ENCODE measurements at regions not wholly inside any gene's neighbourhood (a gene's known extent, or its start where the extent isn't known, plus 50 kb on each side); places are given as distances from the start of the nearest gene placed in this dataset.
"Not testable (repeated sequence)": the region's sequence is repeated elsewhere in the genome, so short reads cannot be mapped to it uniquely, and the experiment has no call there.

DNA sequence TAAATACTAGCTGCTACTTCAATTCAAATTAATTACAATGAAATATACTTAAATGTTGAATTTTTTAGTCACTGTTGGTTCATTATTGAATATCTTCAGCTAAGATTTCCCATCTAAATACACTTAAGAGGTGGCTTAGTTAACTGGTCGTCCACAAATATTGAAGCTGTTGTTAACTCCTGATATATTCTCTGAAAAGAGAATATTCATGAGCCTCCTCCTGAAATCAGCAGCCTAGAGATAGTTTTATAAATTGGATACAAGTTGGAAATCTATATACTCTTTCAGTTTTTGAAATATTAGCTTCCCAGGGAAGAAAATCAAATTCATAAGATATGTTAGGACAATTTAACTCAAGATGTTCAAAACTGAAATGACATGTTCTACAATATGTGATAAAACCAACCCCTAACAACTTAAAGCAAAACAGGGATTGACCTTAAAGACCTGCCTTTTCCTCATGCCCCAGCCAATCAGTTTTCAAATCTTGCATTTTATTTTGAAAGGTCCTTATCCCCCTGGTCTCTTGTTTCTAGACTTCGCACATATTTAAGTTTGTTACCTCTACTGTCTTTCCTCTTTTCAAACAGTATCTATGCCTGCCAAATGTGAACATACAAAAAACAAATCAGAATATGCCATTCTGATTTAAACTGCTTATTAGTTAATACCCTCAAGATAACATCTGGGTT, 2784.9 kb downstream of the RPIA start:
- not testable (repeated sequence) for ATAC-seq

GRCh38 chr2:91476936-91477246, 2785.4 kb downstream of the RPIA start:
- ATAC-seq, result not testable (repeated sequence)

DNA sequence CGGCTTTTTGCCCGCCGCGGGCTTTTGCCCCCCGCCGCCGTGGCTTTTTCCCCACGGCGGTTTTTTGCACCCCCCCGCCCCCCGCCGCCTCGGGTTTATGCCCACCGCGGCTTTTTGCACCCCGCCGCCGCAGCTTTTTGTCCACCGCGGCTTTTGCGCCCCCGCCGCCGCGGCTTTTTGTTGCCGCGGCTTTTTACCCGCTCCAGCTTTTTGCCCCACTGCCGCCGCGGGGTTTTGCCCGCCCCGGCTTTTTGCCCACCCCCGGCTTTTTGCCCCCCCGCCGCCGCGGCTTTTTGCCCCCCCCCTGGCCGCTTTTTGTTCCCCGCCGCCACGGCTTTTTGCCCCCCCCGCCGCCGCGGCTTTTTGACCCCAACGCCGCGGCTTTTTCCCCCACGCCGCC, 2785.8 kb downstream of the RPIA start:
- not testable (repeated sequence) for ATAC-seq

GRCh38 chr2:91477731-91478672, 2786.5 kb downstream of the RPIA start:
- ATAC-seq, result no peak
- no peak for TF ChIP-seq CSDC2 (CRISPR knock-in tag; IDR thresholded peaks at IDR 0.05)
- no peak for TF ChIP-seq ZC3H10 (CRISPR knock-in tag; IDR thresholded peaks at IDR 0.05)
- TF ChIP-seq, protein P1, sequence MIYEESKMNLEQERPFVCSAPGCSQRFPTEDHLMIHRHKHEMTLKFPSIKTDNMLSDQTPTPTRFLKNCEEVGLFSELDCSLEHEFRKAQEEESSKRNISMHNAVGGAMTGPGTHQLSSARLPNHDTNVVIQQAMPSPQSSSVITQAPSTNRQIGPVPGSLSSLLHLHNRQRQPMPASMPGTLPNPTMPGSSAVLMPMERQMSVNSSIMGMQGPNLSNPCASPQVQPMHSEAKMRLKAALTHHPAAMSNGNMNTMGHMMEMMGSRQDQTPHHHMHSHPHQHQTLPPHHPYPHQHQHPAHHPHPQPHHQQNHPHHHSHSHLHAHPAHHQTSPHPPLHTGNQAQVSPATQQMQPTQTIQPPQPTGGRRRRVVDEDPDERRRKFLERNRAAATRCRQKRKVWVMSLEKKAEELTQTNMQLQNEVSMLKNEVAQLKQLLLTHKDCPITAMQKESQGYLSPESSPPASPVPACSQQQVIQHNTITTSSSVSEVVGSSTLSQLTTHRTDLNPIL (CRISPR knock-in tag; IDR thresholded peaks at IDR 0.05; ENCODE audit: low read depth), result no peak
- TF ChIP-seq TOX (CRISPR knock-in tag; IDR thresholded peaks at IDR 0.05; ENCODE audit: borderline replicate concordance), result no peak
- no peak for TF ChIP-seq BACH2 (CRISPR knock-in tag; IDR thresholded peaks at IDR 0.05; ENCODE audit: borderline replicate concordance)
- no peak for TF ChIP-seq ZNF70 (CRISPR knock-in tag; IDR thresholded peaks at IDR 0.05)
- TF ChIP-seq, protein P2, sequence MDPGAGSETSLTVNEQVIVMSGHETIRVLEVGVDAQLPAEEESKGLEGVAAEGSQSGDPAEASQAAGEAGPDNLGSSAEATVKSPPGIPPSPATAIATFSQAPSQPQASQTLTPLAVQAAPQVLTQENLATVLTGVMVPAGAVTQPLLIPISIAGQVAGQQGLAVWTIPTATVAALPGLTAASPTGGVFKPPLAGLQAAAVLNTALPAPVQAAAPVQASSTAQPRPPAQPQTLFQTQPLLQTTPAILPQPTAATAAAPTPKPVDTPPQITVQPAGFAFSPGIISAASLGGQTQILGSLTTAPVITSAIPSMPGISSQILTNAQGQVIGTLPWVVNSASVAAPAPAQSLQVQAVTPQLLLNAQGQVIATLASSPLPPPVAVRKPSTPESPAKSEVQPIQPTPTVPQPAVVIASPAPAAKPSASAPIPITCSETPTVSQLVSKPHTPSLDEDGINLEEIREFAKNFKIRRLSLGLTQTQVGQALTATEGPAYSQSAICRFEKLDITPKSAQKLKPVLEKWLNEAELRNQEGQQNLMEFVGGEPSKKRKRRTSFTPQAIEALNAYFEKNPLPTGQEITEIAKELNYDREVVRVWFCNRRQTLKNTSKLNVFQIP (CRISPR knock-in tag; IDR thresholded peaks at IDR 0.05; ENCODE audit: borderline replicate concordance, low read depth), result no peak
- no peak for TF ChIP-seq ZNF8 (CRISPR knock-in tag; IDR thresholded peaks at IDR 0.05)
- no peak for TF ChIP-seq ARNTL (CRISPR knock-in tag; IDR thresholded peaks at IDR 0.05; ENCODE audit: borderline replicate concordance, low read depth)
- TF ChIP-seq, protein P3, sequence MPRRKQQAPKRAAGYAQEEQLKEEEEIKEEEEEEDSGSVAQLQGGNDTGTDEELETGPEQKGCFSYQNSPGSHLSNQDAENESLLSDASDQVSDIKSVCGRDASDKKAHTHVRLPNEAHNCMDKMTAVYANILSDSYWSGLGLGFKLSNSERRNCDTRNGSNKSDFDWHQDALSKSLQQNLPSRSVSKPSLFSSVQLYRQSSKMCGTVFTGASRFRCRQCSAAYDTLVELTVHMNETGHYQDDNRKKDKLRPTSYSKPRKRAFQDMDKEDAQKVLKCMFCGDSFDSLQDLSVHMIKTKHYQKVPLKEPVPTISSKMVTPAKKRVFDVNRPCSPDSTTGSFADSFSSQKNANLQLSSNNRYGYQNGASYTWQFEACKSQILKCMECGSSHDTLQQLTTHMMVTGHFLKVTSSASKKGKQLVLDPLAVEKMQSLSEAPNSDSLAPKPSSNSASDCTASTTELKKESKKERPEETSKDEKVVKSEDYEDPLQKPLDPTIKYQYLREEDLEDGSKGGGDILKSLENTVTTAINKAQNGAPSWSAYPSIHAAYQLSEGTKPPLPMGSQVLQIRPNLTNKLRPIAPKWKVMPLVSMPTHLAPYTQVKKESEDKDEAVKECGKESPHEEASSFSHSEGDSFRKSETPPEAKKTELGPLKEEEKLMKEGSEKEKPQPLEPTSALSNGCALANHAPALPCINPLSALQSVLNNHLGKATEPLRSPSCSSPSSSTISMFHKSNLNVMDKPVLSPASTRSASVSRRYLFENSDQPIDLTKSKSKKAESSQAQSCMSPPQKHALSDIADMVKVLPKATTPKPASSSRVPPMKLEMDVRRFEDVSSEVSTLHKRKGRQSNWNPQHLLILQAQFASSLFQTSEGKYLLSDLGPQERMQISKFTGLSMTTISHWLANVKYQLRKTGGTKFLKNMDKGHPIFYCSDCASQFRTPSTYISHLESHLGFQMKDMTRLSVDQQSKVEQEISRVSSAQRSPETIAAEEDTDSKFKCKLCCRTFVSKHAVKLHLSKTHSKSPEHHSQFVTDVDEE (CRISPR knock-in tag; IDR thresholded peaks at IDR 0.05), result no peak
- no peak for TF ChIP-seq ZFP30 (CRISPR knock-in tag; IDR thresholded peaks at IDR 0.05)
- TF ChIP-seq, protein P4, sequence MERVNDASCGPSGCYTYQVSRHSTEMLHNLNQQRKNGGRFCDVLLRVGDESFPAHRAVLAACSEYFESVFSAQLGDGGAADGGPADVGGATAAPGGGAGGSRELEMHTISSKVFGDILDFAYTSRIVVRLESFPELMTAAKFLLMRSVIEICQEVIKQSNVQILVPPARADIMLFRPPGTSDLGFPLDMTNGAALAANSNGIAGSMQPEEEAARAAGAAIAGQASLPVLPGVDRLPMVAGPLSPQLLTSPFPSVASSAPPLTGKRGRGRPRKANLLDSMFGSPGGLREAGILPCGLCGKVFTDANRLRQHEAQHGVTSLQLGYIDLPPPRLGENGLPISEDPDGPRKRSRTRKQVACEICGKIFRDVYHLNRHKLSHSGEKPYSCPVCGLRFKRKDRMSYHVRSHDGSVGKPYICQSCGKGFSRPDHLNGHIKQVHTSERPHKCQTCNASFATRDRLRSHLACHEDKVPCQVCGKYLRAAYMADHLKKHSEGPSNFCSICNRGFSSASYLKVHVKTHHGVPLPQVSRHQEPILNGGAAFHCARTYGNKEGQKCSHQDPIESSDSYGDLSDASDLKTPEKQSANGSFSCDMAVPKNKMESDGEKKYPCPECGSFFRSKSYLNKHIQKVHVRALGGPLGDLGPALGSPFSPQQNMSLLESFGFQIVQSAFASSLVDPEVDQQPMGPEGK (CRISPR knock-in tag; IDR thresholded peaks at IDR 0.05; ENCODE audit: borderline replicate concordance), result no peak
- no peak for TF ChIP-seq TCF4 (CRISPR knock-in tag; IDR thresholded peaks at IDR 0.05; ENCODE audit: borderline replicate concordance)
- no peak for TF ChIP-seq CSRNP3 (CRISPR knock-in tag; IDR thresholded peaks at IDR 0.05)
- no peak for TF ChIP-seq ZFP3 (CRISPR knock-in tag; IDR thresholded peaks at IDR 0.05)
- TF ChIP-seq ISL1 (CRISPR knock-in tag; IDR thresholded peaks at IDR 0.05), result no peak
- TF ChIP-seq PPARA (CRISPR knock-in tag; IDR thresholded peaks at IDR 0.05; ENCODE audit: borderline replicate concordance), result no peak

DNA sequence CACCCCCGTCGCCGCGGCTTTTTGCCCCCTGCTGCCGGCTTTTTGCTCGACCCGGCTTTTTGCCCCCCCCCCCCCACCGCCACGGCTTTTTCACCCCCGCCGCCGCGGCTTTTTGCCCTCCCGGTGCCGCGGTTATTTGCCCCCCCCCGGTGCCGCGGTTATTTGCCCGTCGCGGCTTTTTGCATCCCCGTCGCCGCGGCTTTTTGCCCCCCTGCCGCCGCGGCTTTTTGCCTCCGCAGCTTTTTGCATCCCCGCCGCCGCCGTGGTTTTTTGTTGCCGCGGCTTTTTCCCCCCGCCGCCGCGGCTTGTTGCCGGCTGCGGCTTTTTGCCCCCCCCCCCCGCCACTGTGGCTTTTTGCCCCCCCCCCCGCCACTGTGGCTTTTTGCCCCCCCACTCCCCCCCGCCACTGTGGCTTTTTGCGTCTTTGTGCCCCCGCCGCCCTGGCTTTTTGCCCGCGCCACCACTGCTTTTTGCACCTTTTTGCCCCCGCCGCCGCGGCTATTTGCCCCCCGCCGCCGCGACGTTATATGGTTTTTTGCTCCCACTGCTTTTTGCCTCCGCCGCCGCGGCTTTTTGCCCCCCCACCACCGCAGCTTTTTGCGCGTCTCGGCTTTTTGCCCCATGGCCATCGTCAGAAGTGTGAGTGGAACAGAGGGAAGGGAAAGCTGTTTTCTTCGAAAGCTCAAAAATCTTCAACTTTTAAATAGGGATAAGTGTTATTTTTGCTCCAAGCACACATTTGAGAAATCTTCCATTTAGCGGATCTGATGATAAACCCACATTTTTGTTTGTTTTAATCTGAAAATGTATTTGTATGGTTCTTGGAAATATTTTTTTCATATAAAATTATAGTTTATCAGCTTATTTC, 2787.6 kb downstream of the RPIA start:
- not testable (repeated sequence) for ATAC-seq

- ATAC-seq, result not testable (repeated sequence)
These were observed 2793.8 kb downstream of the RPIA start for GRCh38 chr2:91485226-91485625.

GRCh38 chr2:91497129-91498064, 2805.9 kb downstream of the RPIA start:
- peak; percentile 21; the same call in 2 of the 3 replicates for ATAC-seq
